Neural cell (in vitro differentiated cells): ENCODE measurements at regions not wholly inside any gene's neighbourhood (a gene's known extent, or its start where the extent isn't known, plus 50 kb on each side); places are given as distances from the start of the nearest gene placed in this dataset.

Experiments used
- H2AFZ ChIP-seq: fragments of 200-600, 300-800 bp; sonication (generic), shearing (Covaris generic); 2 replicates; pipeline ENCODE4 v1.6.0; 2014; ENCODE audit warnings: low read depth, mild to moderate bottlenecking, antibody characterized with exemption, low read length, moderate library complexity
- H3F3A ChIP-seq: fragments of 200-600 bp; shearing (Covaris generic); 2 replicates; pipeline ENCODE4 v1.6.1; 2016; ENCODE audit warnings: mild to moderate bottlenecking, moderate library complexity, mixed read lengths, antibody characterized with exemption, low read length; ENCODE audit not compliant: insufficient read depth, poor library complexity, severe bottlenecking
- H3K27ac ChIP-seq: fragments of 200-600, 300-800 bp; sonication (generic), shearing (Covaris generic); 2 replicates; pipeline ENCODE4 v1.5.1; 2014; ENCODE audit warnings: mild to moderate bottlenecking, low read length, moderate library complexity
- H3K27me3 ChIP-seq: fragments of 300-800, 200-600 bp; sonication (generic), shearing (Covaris generic); 2 replicates; pipeline ENCODE4 v1.6.0; 2014; ENCODE audit warnings: mild to moderate bottlenecking, low read depth, low read length, moderate library complexity; ENCODE audit not compliant: insufficient read depth
- H3K36me3 ChIP-seq: fragments of 300-800, 200-600 bp; sonication (generic), shearing (Covaris generic); 2 replicates; pipeline ENCODE4 v1.5.1; 2014; ENCODE audit warnings: mild to moderate bottlenecking, antibody characterized with exemption, low read length, moderate library complexity; ENCODE audit not compliant: insufficient read depth
- H3K4me2 ChIP-seq: fragments of 300-800, 200-600 bp; sonication (generic), shearing (Covaris generic); 2 replicates; pipeline ENCODE4 v1.6.0; 2014; ENCODE audit warnings: mild to moderate bottlenecking, low read length
- H3K4me3 ChIP-seq: fragments of 300-800, 200-600 bp; sonication (generic), shearing (Covaris generic); 2 replicates; pipeline ENCODE4 v1.5.1; 2014; ENCODE audit warnings: mild to moderate bottlenecking, low read length, moderate library complexity
- H3K79me2 ChIP-seq: fragments of 200-600 bp; shearing (Covaris generic); replicated peaks from 2 replicates; pipeline ENCODE4 v1.6.0; 2014; ENCODE audit warnings: mild to moderate bottlenecking, low read length, moderate library complexity; ENCODE audit not compliant: insufficient read depth
- H3K9ac ChIP-seq: fragments of 300-800, 200-600 bp; sonication (generic), shearing (Covaris generic); 2 replicates; pipeline ENCODE4 v1.6.1; 2016; ENCODE audit warnings: mild to moderate bottlenecking, low read length, mixed read lengths
- H3K9me2 ChIP-seq: fragments of 200-600 bp; shearing (Covaris generic); 2 replicates; pipeline ENCODE4 v1.6.1; 2016; ENCODE audit warnings: mild to moderate bottlenecking, low read length, mixed read lengths; ENCODE audit not compliant: insufficient read depth
- H3K9me3 ChIP-seq: fragments of 200-600, 300-800 bp; sonication (generic), shearing (Covaris generic); 2 replicates; pipeline ENCODE4 v1.6.1; 2016; ENCODE audit warnings: mild to moderate bottlenecking, mixed run types, low read length, moderate library complexity, mixed read lengths
- H4K20me1 ChIP-seq: fragments of 200-600 bp; shearing (Covaris generic); 2 replicates; pipeline ENCODE4 v1.6.1; 2016; ENCODE audit warnings: mild to moderate bottlenecking, mixed run types; ENCODE audit not compliant: insufficient read depth
- CTCF ChIP-seq: fragments of 450-650 bp; IDR thresholded peaks from 2 replicates; pipeline ENCODE4 v1.5.1; 2014; ENCODE audit warnings: antibody characterized with exemption, mild to moderate bottlenecking, moderate library complexity; ENCODE audit not compliant: poor library complexity, severe bottlenecking
- EP300 ChIP-seq: fragments of 450-650 bp; conservative IDR thresholded peaks from 2 replicates; pipeline ENCODE4 v1.6.1; 2014; ENCODE audit warnings: antibody characterized with exemption, mild to moderate bottlenecking, moderate library complexity; ENCODE audit not compliant: poor library complexity, severe bottlenecking
- EZH2 ChIP-seq: fragments of 200-600, 300-800 bp; shearing (Covaris generic), sonication (generic); IDR thresholded peaks from 2 replicates; pipeline ENCODE4 v1.6.1; 2014; ENCODE audit warnings: antibody characterized with exemption, low read length, borderline replicate concordance, mild to moderate bottlenecking; ENCODE audit not compliant: insufficient read depth, poor library complexity, severe bottlenecking
- MXI1 ChIP-seq: fragments of 450-650 bp; conservative IDR thresholded peaks from 2 replicates; pipeline ENCODE4 v1.6.1; 2014; ENCODE audit warnings: antibody characterized with exemption, mild to moderate bottlenecking; ENCODE audit not compliant: poor library complexity, severe bottlenecking
- POLR2AphosphoS5 ChIP-seq: IDR thresholded peaks from 2 replicates; pipeline ENCODE4 v1.6.1; 2012
- RAD21 ChIP-seq: fragments of 450-650 bp; conservative IDR thresholded peaks from 2 replicates; pipeline ENCODE4 v1.6.1; 2014; ENCODE audit warnings: antibody characterized with exemption, mild to moderate bottlenecking, moderate library complexity
- SMC3 ChIP-seq: fragments of 450-650 bp; conservative IDR thresholded peaks from 2 replicates; pipeline ENCODE4 v1.6.1; 2014; ENCODE audit warnings: antibody characterized with exemption, mild to moderate bottlenecking, moderate library complexity; ENCODE audit not compliant: poor library complexity
- TAF1 ChIP-seq: IDR thresholded peaks from 2 replicates; pipeline ENCODE4 v1.6.1; 2012; ENCODE audit warnings: low read depth
- TF ChIP-seq, protein P1 (sequence below): IDR thresholded peaks from 2 replicates; pipeline ENCODE4 v1.6.1; 2012; ENCODE audit warnings: borderline replicate concordance

GRCh38 chr2:3135676-3136075 is 241.9 kb downstream of the EIPR1 start:
- no peak for TF ChIP-seq SMC3
- no peak for TF ChIP-seq CTCF
- TF ChIP-seq EZH2, result no peak
- no peak for TF ChIP-seq EP300
- TF ChIP-seq, protein P1, sequence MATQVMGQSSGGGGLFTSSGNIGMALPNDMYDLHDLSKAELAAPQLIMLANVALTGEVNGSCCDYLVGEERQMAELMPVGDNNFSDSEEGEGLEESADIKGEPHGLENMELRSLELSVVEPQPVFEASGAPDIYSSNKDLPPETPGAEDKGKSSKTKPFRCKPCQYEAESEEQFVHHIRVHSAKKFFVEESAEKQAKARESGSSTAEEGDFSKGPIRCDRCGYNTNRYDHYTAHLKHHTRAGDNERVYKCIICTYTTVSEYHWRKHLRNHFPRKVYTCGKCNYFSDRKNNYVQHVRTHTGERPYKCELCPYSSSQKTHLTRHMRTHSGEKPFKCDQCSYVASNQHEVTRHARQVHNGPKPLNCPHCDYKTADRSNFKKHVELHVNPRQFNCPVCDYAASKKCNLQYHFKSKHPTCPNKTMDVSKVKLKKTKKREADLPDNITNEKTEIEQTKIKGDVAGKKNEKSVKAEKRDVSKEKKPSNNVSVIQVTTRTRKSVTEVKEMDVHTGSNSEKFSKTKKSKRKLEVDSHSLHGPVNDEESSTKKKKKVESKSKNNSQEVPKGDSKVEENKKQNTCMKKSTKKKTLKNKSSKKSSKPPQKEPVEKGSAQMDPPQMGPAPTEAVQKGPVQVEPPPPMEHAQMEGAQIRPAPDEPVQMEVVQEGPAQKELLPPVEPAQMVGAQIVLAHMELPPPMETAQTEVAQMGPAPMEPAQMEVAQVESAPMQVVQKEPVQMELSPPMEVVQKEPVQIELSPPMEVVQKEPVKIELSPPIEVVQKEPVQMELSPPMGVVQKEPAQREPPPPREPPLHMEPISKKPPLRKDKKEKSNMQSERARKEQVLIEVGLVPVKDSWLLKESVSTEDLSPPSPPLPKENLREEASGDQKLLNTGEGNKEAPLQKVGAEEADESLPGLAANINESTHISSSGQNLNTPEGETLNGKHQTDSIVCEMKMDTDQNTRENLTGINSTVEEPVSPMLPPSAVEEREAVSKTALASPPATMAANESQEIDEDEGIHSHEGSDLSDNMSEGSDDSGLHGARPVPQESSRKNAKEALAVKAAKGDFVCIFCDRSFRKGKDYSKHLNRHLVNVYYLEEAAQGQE, result no peak
- TF ChIP-seq TAF1, result no peak
- TF ChIP-seq MXI1, result no peak
- no peak for TF ChIP-seq RAD21
- no peak for TF ChIP-seq POLR2AphosphoS5
- Histone ChIP-seq H2AFZ (no peak overlapping the region), H3K27ac (no peak overlapping the region), H4K20me1 (no peaks in the 10 kb centered on the region), H3K27me3 (no peaks in the 10 kb centered on the region), H3K9me2 (no peaks in the 10 kb centered on the region), H3K79me2 (no peaks in the 10 kb centered on the region), H3K9me3 (no peaks in the 10 kb centered on the region), H3K36me3 (no peaks in the 10 kb centered on the region), H3K4me3 (no peak overlapping the region), H3K9ac (no peak overlapping the region), H3F3A (no peaks in the 10 kb centered on the region), H3K4me2 (no peak overlapping the region)

- TF ChIP-seq CTCF (no peak), SMC3 (no peak), TAF1 (no peak), MXI1 (no peak), EP300 (no peak), POLR2AphosphoS5 (no peak), EZH2 (no peak), RAD21 (no peak)
- TF ChIP-seq, protein P1, result no peak
- Histone ChIP-seq H3K79me2 (no peaks in the 10 kb centered on the region), H3K27ac (no peak overlapping the region), H3K9me2 (no peaks in the 10 kb centered on the region), H3K36me3 (no peaks in the 10 kb centered on the region), H3F3A (no peaks in the 10 kb centered on the region), H3K9ac (no peak overlapping the region), H3K27me3 (no peaks in the 10 kb centered on the region), H4K20me1 (no peaks in the 10 kb centered on the region), H3K4me2 (no peak overlapping the region), H3K9me3 (no peaks in the 10 kb centered on the region), H2AFZ (no peak overlapping the region), H3K4me3 (no peak overlapping the region)
These were observed 243.5 kb downstream of the EIPR1 start for GRCh38 chr2:3134026-3134571.
